ENCODE measurements at regions not wholly inside any gene's neighbourhood (a gene's known extent, or its start where the extent isn't known, plus 50 kb on each side); places are given as distances from the start of the nearest gene placed in this dataset.
"Not testable (repeated sequence)": the region's sequence is repeated elsewhere in the genome, so short reads cannot be mapped to it uniquely, and the experiment has no call there.

DNA sequence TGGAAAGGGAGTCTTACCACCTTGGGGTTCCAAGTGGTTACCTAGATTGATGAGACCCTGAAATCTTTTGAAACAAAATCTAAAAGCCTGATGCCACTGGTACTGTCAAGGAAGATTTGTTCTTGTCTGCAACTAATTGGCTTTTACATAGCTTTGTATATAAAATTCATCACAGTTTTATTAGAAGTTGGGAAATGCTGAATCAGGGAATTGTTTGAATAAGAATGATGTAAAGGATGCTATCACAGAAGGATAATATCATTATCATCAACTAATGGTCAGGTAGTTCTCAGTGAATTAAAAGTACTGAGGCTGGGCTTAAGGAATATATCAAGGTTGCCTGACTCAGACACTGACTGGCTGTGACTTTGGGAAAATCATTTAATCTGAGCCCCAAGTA lies 248.3 kb upstream of the STXBP6 start:
- Histone ChIP-seq H3K9ac (ENCODE audit: insufficient read depth, low read length) (no peak overlapping the region), H3K27ac (ENCODE audit: insufficient read depth, low read length) (no peak overlapping the region), H3K36me3 (ENCODE audit: control insufficient read depth, insufficient read depth, low read length) (no peaks in the 10 kb centered on the region), H3K79me2 (ENCODE audit: control insufficient read depth, insufficient read depth, low read length) (no peaks in the 10 kb centered on the region), H3K4me2 (ENCODE audit: extremely low read depth, insufficient read depth, low read length) (no peak overlapping the region), H3K27me3 (ENCODE audit: control insufficient read depth, insufficient read depth, low read length) (no peaks in the 10 kb centered on the region), H2AFZ (ENCODE audit: low read length) (no peak overlapping the region), H3K9me3 (ENCODE audit: control insufficient read depth, insufficient read depth, low read depth, low read length) (no peaks in the 10 kb centered on the region), H3K4me3 (replicated peaks in 1 of 4; ENCODE audit: control extremely low read depth in 1 of 4, insufficient read depth in 1 of 4, low read depth in 3 of 4, low read length in 4 of 4) (no peak overlapping the region), H3K4me1 (ENCODE audit: control insufficient read depth, extremely low read depth, insufficient read depth, low read length) (no peaks in the 10 kb centered on the region), H4K20me1 (ENCODE audit: control insufficient read depth, extremely low read depth, insufficient read depth, low read length) (no peaks in the 10 kb centered on the region)
- no peak for DNase-seq (ENCODE audit: low read depth in 2 of 2)
- TF ChIP-seq EZH2 (IDR thresholded peaks at IDR 0.05; ENCODE audit: low read length, missing control alignments) (no peak), CTCF (conservative IDR thresholded peaks at IDR 0.05 in 1 of 2, IDR thresholded peaks at IDR 0.05 in 1 of 2; ENCODE audit: low read depth in 1 of 2, low read length in 2 of 2) (no peak)

DNA sequence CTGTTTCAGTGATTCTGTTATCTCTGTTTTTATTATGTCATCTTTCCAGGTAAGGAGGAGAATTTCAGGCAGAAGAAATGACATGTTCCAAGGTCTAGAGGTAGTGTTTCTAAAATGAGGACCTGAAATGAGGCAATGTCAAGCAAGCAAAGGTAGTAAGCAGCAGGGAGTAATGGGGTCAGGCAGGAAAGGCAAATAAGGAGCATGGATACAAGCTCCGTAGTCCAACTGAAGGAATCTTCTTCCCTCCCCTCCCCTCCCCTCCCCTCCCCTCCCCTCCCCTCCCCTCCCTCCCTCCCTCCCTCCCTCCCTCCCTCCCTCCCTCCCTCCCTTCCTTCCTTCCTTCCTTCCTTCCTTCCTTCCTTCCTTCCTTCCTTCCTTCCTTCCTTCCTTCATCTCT lies 240.2 kb upstream of the STXBP6 start:
- not testable (repeated sequence) for H3K4me2 ChIP-seq (ENCODE audit: extremely low read depth, insufficient read depth, low read length); DNase-seq (ENCODE audit: low read depth in 2 of 2); H3K79me2 ChIP-seq (ENCODE audit: control insufficient read depth, insufficient read depth, low read length); H3K4me1 ChIP-seq (ENCODE audit: control insufficient read depth, extremely low read depth, insufficient read depth, low read length); H3K27me3 ChIP-seq (ENCODE audit: control insufficient read depth, insufficient read depth, low read length); H2AFZ ChIP-seq (ENCODE audit: low read length); H3K9ac ChIP-seq (ENCODE audit: insufficient read depth, low read length); H3K36me3 ChIP-seq (ENCODE audit: control insufficient read depth, insufficient read depth, low read length); H3K27ac ChIP-seq (ENCODE audit: insufficient read depth, low read length); H3K9me3 ChIP-seq (ENCODE audit: control insufficient read depth, insufficient read depth, low read depth, low read length); H4K20me1 ChIP-seq (ENCODE audit: control insufficient read depth, extremely low read depth, insufficient read depth, low read length); H3K4me3 ChIP-seq (replicated peaks in 1 of 4; ENCODE audit: control extremely low read depth in 1 of 4, insufficient read depth in 1 of 4, low read depth in 3 of 4, low read length in 4 of 4)

- no peaks in the 10 kb centered on the region for H4K20me1 ChIP-seq (ENCODE audit: control insufficient read depth, extremely low read depth, insufficient read depth, low read length)
- H3K9ac ChIP-seq (ENCODE audit: insufficient read depth, low read length): no peak overlapping the region
- H3K36me3 ChIP-seq (ENCODE audit: control insufficient read depth, insufficient read depth, low read length): no peaks in the 10 kb centered on the region
- H3K4me2 ChIP-seq (ENCODE audit: extremely low read depth, insufficient read depth, low read length): no peak overlapping the region
- no peak overlapping the region for H2AFZ ChIP-seq (ENCODE audit: low read length)
- no peaks in the 10 kb centered on the region for H3K9me3 ChIP-seq (ENCODE audit: control insufficient read depth, insufficient read depth, low read depth, low read length)
- H3K79me2 ChIP-seq (ENCODE audit: control insufficient read depth, insufficient read depth, low read length): no peaks in the 10 kb centered on the region
- H3K4me3 ChIP-seq (replicated peaks in 1 of 4; ENCODE audit: control extremely low read depth in 1 of 4, insufficient read depth in 1 of 4, low read depth in 3 of 4, low read length in 4 of 4): no peak overlapping the region
- H3K27ac ChIP-seq (ENCODE audit: insufficient read depth, low read length): no peak overlapping the region
- no peak for DNase-seq (ENCODE audit: low read depth in 2 of 2)
- H3K27me3 ChIP-seq (ENCODE audit: control insufficient read depth, insufficient read depth, low read length): no peaks in the 10 kb centered on the region
- H3K4me1 ChIP-seq (ENCODE audit: control insufficient read depth, extremely low read depth, insufficient read depth, low read length): no peaks in the 10 kb centered on the region
- TF ChIP-seq EZH2 (IDR thresholded peaks at IDR 0.05; ENCODE audit: low read length, missing control alignments) (no peak), CTCF (conservative IDR thresholded peaks at IDR 0.05 in 1 of 2, IDR thresholded peaks at IDR 0.05 in 1 of 2; ENCODE audit: low read depth in 1 of 2, low read length in 2 of 2) (no peak)
Observed at GRCh38 chr14:25274529-25274928, 224.6 kb upstream of the STXBP6 start.

DNA sequence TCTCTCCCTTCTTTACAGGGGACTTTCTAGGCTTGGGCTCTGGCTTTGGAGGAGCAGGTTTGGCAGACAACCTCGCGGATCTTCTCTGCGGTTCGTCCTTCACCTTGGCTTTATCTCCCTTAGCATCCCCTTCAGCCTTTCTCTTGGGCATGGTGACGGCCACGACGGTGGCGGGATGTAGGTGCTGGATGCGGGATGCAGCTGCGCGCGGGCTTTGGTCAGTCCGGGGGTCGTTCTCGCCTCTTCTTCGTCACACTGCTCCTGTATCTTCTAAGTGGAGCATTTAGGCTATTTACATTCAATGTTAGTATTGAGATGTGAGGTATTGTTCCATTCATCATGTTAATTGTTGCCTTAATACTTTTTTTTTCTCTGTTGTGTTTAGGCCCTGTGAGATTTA lies 217.2 kb upstream of the STXBP6 start:
- no peaks in the 10 kb centered on the region for H3K27me3 ChIP-seq (ENCODE audit: control insufficient read depth, insufficient read depth, low read length)
- no peak overlapping the region for H2AFZ ChIP-seq (ENCODE audit: low read length)
- no peaks in the 10 kb centered on the region for H4K20me1 ChIP-seq (ENCODE audit: control insufficient read depth, extremely low read depth, insufficient read depth, low read length)
- no peaks in the 10 kb centered on the region for H3K79me2 ChIP-seq (ENCODE audit: control insufficient read depth, insufficient read depth, low read length)
- H3K27ac ChIP-seq (ENCODE audit: insufficient read depth, low read length): no peak overlapping the region
- no peaks in the 10 kb centered on the region for H3K36me3 ChIP-seq (ENCODE audit: control insufficient read depth, insufficient read depth, low read length)
- H3K4me1 ChIP-seq (ENCODE audit: control insufficient read depth, extremely low read depth, insufficient read depth, low read length): no peaks in the 10 kb centered on the region
- no peak overlapping the region for H3K4me3 ChIP-seq (replicated peaks in 1 of 4; ENCODE audit: control extremely low read depth in 1 of 4, insufficient read depth in 1 of 4, low read depth in 3 of 4, low read length in 4 of 4)
- no peak for DNase-seq (ENCODE audit: low read depth in 2 of 2)
- TF ChIP-seq CTCF (conservative IDR thresholded peaks at IDR 0.05 in 1 of 2, IDR thresholded peaks at IDR 0.05 in 1 of 2; ENCODE audit: low read depth in 1 of 2, low read length in 2 of 2) (no peak), EZH2 (IDR thresholded peaks at IDR 0.05; ENCODE audit: low read length, missing control alignments) (no peak)
- no peak overlapping the region for H3K4me2 ChIP-seq (ENCODE audit: extremely low read depth, insufficient read depth, low read length)
- H3K9ac ChIP-seq (ENCODE audit: insufficient read depth, low read length): no peak overlapping the region
- H3K9me3 ChIP-seq (ENCODE audit: control insufficient read depth, insufficient read depth, low read depth, low read length): no peaks in the 10 kb centered on the region

Data from fibroblast of lung (primary cell).